ENCODE measurements at regions not wholly inside any gene's neighbourhood (a gene's known extent, or its start where the extent isn't known, plus 50 kb on each side); places are given as distances from the start of the nearest gene placed in this dataset.
A peak's percentile ranks its signal among the peaks of the same experiment; 100 is the strongest.

- no peak overlapping the region for H3K4me3 Mint-ChIP-seq (ENCODE audit: low read depth)
- H3K27ac Mint-ChIP-seq, result no peak overlapping the region
- H3K36me3 Mint-ChIP-seq (ENCODE audit: insufficient read depth), result no peaks in the 10 kb centered on the region
- peaks cover 11% of the 10 kb centered on the region for H3K4me1 Mint-ChIP-seq (ENCODE audit: low read depth)
- H3K9me3 Mint-ChIP-seq (ENCODE audit: low read depth), result peaks cover 17% of the 10 kb centered on the region
- TF ChIP-seq, protein P1, sequence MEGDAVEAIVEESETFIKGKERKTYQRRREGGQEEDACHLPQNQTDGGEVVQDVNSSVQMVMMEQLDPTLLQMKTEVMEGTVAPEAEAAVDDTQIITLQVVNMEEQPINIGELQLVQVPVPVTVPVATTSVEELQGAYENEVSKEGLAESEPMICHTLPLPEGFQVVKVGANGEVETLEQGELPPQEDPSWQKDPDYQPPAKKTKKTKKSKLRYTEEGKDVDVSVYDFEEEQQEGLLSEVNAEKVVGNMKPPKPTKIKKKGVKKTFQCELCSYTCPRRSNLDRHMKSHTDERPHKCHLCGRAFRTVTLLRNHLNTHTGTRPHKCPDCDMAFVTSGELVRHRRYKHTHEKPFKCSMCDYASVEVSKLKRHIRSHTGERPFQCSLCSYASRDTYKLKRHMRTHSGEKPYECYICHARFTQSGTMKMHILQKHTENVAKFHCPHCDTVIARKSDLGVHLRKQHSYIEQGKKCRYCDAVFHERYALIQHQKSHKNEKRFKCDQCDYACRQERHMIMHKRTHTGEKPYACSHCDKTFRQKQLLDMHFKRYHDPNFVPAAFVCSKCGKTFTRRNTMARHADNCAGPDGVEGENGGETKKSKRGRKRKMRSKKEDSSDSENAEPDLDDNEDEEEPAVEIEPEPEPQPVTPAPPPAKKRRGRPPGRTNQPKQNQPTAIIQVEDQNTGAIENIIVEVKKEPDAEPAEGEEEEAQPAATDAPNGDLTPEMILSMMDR (IDR thresholded peaks at IDR 0.05; ENCODE audit: unreplicated experiment), result peak; percentile 56
- no peak for DNase-seq (ENCODE audit: low spot score, unreplicated experiment)
- H3K27me3 Mint-ChIP-seq, result no peaks in the 10 kb centered on the region
Observed at GRCh38 chr20:12207875-12208274, 290.2 kb downstream of the BTBD3 start.

DNA sequence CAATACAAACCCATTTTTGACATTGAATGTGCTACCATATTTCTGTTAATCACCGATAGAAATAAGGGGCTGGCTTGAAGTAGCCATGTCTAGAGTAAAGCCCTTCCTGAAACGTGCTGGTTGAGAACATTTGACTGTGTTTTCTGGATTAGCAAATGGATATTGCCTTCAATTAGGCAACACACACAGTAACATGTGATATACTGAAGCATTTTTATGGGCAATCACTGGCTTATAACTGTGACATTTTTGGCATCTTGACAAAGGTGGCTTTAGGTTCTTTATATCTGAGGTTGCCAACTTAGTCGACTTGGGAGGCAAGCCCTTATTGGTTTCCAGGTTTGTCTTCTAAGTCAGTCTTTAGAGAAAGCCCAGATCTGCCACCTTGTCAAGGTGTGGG, 292.9 kb downstream of the BTBD3 start:
- no peaks in the 10 kb centered on the region for H3K27me3 Mint-ChIP-seq
- no peaks in the 10 kb centered on the region for H3K36me3 Mint-ChIP-seq (ENCODE audit: insufficient read depth)
- H3K27ac Mint-ChIP-seq, result no peak overlapping the region
- H3K9me3 Mint-ChIP-seq (ENCODE audit: low read depth), result peaks cover 16% of the 10 kb centered on the region
- TF ChIP-seq, protein P1 (IDR thresholded peaks at IDR 0.05; ENCODE audit: unreplicated experiment), result no peak
- H3K4me3 Mint-ChIP-seq (ENCODE audit: low read depth), result no peak overlapping the region
- peaks cover 21% of the 10 kb centered on the region for H3K4me1 Mint-ChIP-seq (ENCODE audit: low read depth)
- DNase-seq (ENCODE audit: low spot score, unreplicated experiment), result no peak

DNA sequence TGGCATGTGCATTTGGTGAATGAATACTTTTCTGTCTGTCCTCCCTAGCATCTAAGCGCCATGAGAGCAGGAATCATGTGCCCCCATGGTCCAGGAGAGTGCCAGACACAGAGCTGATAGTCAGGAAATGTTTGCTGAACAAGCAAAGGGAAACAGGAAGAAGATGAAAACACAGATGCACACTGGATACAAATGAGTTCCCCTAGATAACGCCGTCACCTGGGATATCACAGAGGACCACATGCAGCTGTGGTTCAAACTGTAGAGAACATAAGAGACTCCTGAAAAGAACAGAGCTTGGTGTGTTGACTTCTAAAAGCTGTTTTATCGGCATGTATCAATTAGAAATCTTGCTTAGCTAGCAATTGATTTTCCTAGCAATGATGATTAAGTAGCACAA, 293.7 kb downstream of the BTBD3 start:
- DNase-seq (ENCODE audit: low spot score, unreplicated experiment), result no peak
- Mint-ChIP-seq H3K4me1 (ENCODE audit: low read depth) (peaks cover 21% of the 10 kb centered on the region), H3K9me3 (ENCODE audit: low read depth) (peaks cover 11% of the 10 kb centered on the region), H3K27me3 (no peaks in the 10 kb centered on the region), H3K4me3 (ENCODE audit: low read depth) (no peak overlapping the region), H3K36me3 (ENCODE audit: insufficient read depth) (no peaks in the 10 kb centered on the region), H3K27ac (no peak overlapping the region)
- TF ChIP-seq, protein P1 (IDR thresholded peaks at IDR 0.05; ENCODE audit: unreplicated experiment), result no peak

- H3K4me1 Mint-ChIP-seq (ENCODE audit: low read depth), result peaks cover 22% of the 10 kb centered on the region
- DNase-seq (ENCODE audit: low spot score, unreplicated experiment), result no peak
- no peak overlapping the region for H3K27ac Mint-ChIP-seq
- no peaks in the 10 kb centered on the region for H3K36me3 Mint-ChIP-seq (ENCODE audit: insufficient read depth)
- TF ChIP-seq, protein P1 (IDR thresholded peaks at IDR 0.05; ENCODE audit: unreplicated experiment), result no peak
- no peak overlapping the region for H3K4me3 Mint-ChIP-seq (ENCODE audit: low read depth)
- peaks cover 10% of the 10 kb centered on the region for H3K9me3 Mint-ChIP-seq (ENCODE audit: low read depth)
- H3K27me3 Mint-ChIP-seq, result no peaks in the 10 kb centered on the region
Observed at GRCh38 chr20:12217382-12217781, 299.7 kb downstream of the BTBD3 start.

- DNase-seq (ENCODE audit: low spot score, unreplicated experiment), result no peak
- H3K27ac Mint-ChIP-seq, result no peak overlapping the region
- TF ChIP-seq, protein P1 (IDR thresholded peaks at IDR 0.05; ENCODE audit: unreplicated experiment), result no peak
- H3K36me3 Mint-ChIP-seq (ENCODE audit: insufficient read depth), result no peaks in the 10 kb centered on the region
- no peaks in the 10 kb centered on the region for H3K27me3 Mint-ChIP-seq
- H3K4me3 Mint-ChIP-seq (ENCODE audit: low read depth), result no peak overlapping the region
- peaks cover 7% of the 10 kb centered on the region for H3K4me1 Mint-ChIP-seq (ENCODE audit: low read depth)
- peaks cover 11% of the 10 kb centered on the region for H3K9me3 Mint-ChIP-seq (ENCODE audit: low read depth)
Observed at GRCh38 chr20:12219798-12220197, 302.1 kb downstream of the BTBD3 start.

Data from progenitor cell of endocrine pancreas (in vitro differentiated cells).